K562 (cell line): ENCODE measurements at regions not wholly inside any gene's neighbourhood (a gene's known extent, or its start where the extent isn't known, plus 50 kb on each side); places are given as distances from the start of the nearest gene placed in this dataset.

Experiments used
- ATF6 ChIP-seq: sonication (generic); formaldehyde crosslinking; IDR thresholded peaks from 2 replicates; pipeline ENCODE4 v1.4.0; 2020; ENCODE audit warnings: mild to moderate bottlenecking, missing genetic modification reagents
- CCNT2 ChIP-seq: IDR thresholded peaks from 2 replicates; pipeline ENCODE4 v1.6.1; 2011; ENCODE audit warnings: borderline replicate concordance, low read depth, mild to moderate bottlenecking, moderate library complexity, mixed read lengths, low read length; ENCODE audit not compliant: insufficient read length; ENCODE audit errors: extremely low read depth
- ELF2 ChIP-seq: fragments of 250-450 bp; sonication (Bioruptor Pico); IDR thresholded peaks from 2 replicates; pipeline ENCODE4 v1.5.0; 2021; ENCODE audit warnings: mild to moderate bottlenecking
- FOXP4 ChIP-seq: sonication (generic); formaldehyde crosslinking; IDR thresholded peaks from 2 replicates; pipeline ENCODE4 v1.8.0; 2022; ENCODE audit warnings: mild to moderate bottlenecking, missing genetic modification reagents, borderline replicate concordance
- SMARCC2 ChIP-seq: fragments of 450-650 bp; IDR thresholded peaks from 2 replicates; pipeline ENCODE4 v1.6.1; 2017; ENCODE audit warnings: antibody characterized with exemption, moderate library complexity, mild to moderate bottlenecking, low read depth
- TEAD4 ChIP-seq, 2 experiments: sonication (generic) in 1 of 2; formaldehyde crosslinking in 1 of 2; IDR thresholded peaks; 2 replicates each; pipeline versions ENCODE4 v1.6.1 to v1.8.0; 2012 to 2022; ENCODE audit warnings: borderline replicate concordance in 1 of 2, inconsistent platforms in 1 of 2, low read length in 1 of 2, mild to moderate bottlenecking in 1 of 2, missing genetic modification reagents in 1 of 2
- U2AF1 ChIP-seq: fragments of 200-400 bp; formaldehyde crosslinking; optimal IDR thresholded peaks from 2 replicates; pipeline ENCODE3; 2017; ENCODE audit warnings: mild to moderate bottlenecking, low read depth, low read length, moderate library complexity
- ZBTB33 ChIP-seq: sonication (generic); formaldehyde crosslinking; IDR thresholded peaks from 2 replicates; pipeline ENCODE4 v1.8.1; 2023; ENCODE audit warnings: mild to moderate bottlenecking, missing genetic modification reagents

- TF ChIP-seq ZBTB33 (CRISPR knock-in tag) (peak; percentile 47; the same call in 1 of the 2 replicates), SMARCC2 (no peak), U2AF1 (peak; percentile 80), TEAD4 (IDR thresholded peaks at IDR 0.05; ENCODE audit: low read length) (0 out of 2 replicates have a peak, but pooled peaks have one; percentile 23), TEAD4 (CRISPR knock-in tag; IDR thresholded peaks at IDR 0.05; ENCODE audit: borderline replicate concordance) (no peak), CCNT2 (peak; percentile 64), ATF6 (CRISPR knock-in tag) (peak; percentile 68; the same call in 1 of the 2 replicates), FOXP4 (CRISPR knock-in tag) (peak; percentile 73; the same call in 1 of the 2 replicates), ELF2 (CRISPR knock-in tag) (no peak; the same call in 1 of the 2 replicates)
Measured at GRCh38 chr17:81345228-81346089, 49.8 kb upstream of the BAHCC1 start (continued).
